HEK293T (cell line): ENCODE measurements at regions not wholly inside any gene's neighbourhood (a gene's known extent, or its start where the extent isn't known, plus 50 kb on each side); places are given as distances from the start of the nearest gene placed in this dataset.

Experiments
- BHLHE40 ChIP-seq: fragments of 450-650 bp; IDR thresholded peaks from 2 replicates; pipeline ENCODE4 v1.6.1; 2016; ENCODE audit warnings: mild to moderate bottlenecking, moderate library complexity, borderline replicate concordance
- CTBP1 ChIP-seq: fragments of 450-650 bp; IDR thresholded peaks from 2 replicates; pipeline ENCODE4 v1.6.1; 2016; ENCODE audit warnings: borderline replicate concordance
- FOXA1 ChIP-seq: fragments of 450-650 bp; IDR thresholded peaks from 2 replicates; pipeline ENCODE4 v1.6.1; 2016; ENCODE audit warnings: mild to moderate bottlenecking
- FOXK2 ChIP-seq: fragments of 450-650 bp; IDR thresholded peaks from 2 replicates; pipeline ENCODE4 v1.6.1; 2016; ENCODE audit warnings: mild to moderate bottlenecking
- FOXM1 ChIP-seq: fragments of 450-650 bp; IDR thresholded peaks from 2 replicates; pipeline ENCODE4 v1.6.1; 2017; ENCODE audit warnings: mild to moderate bottlenecking, borderline replicate concordance
- SP1 ChIP-seq: fragments of 450-650 bp; IDR thresholded peaks from 2 replicates; pipeline ENCODE4 v1.6.1; 2017
- SUZ12 ChIP-seq: fragments of 450-650 bp; IDR thresholded peaks from 2 replicates; pipeline ENCODE4 v1.6.1; 2016; ENCODE audit warnings: mild to moderate bottlenecking
- TARDBP ChIP-seq: fragments of 450-650 bp; IDR thresholded peaks from 2 replicates; pipeline ENCODE4 v1.6.1; 2016
- TF ChIP-seq, protein P1 (sequence below): fragments of 450-650 bp; IDR thresholded peaks from 2 replicates; pipeline ENCODE4 v1.6.1; 2016

GRCh38 chr14:96686126-96686525 is 111.1 kb upstream of the VRK1 start:
- no peak for TF ChIP-seq SP1
- no peak for TF ChIP-seq FOXA1
- TF ChIP-seq BHLHE40 = no peak
- TF ChIP-seq CTBP1 = no peak
- no peak for TF ChIP-seq SUZ12
- TF ChIP-seq FOXM1 = no peak
- TF ChIP-seq TARDBP = no peak
- TF ChIP-seq, protein P1, sequence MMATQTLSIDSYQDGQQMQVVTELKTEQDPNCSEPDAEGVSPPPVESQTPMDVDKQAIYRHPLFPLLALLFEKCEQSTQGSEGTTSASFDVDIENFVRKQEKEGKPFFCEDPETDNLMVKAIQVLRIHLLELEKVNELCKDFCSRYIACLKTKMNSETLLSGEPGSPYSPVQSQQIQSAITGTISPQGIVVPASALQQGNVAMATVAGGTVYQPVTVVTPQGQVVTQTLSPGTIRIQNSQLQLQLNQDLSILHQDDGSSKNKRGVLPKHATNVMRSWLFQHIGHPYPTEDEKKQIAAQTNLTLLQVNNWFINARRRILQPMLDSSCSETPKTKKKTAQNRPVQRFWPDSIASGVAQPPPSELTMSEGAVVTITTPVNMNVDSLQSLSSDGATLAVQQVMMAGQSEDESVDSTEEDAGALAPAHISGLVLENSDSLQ = no peak
- no peak for TF ChIP-seq FOXK2
